Type B pancreatic cell (in vitro differentiated cells): ENCODE measurements at regions not wholly inside any gene's neighbourhood (a gene's known extent, or its start where the extent isn't known, plus 50 kb on each side); places are given as distances from the start of the nearest gene placed in this dataset.

Experiments used
- DNase-seq: peaks from one replicate; pipeline ENCODE4 v3.0.0; 2021; ENCODE audit warnings: mixed read lengths; ENCODE audit not compliant: unreplicated experiment; ENCODE audit errors: extremely low spot score
- H3K27ac Mint-ChIP-seq: 2 replicates; pipeline ENCODE4 v1.8.0; 2021; ENCODE audit warnings: mild to moderate bottlenecking, mixed read lengths
- H3K27me3 Mint-ChIP-seq: 2 replicates; pipeline ENCODE4 v1.8.0; 2021; ENCODE audit warnings: mixed read lengths
- H3K36me3 Mint-ChIP-seq: 2 replicates; pipeline ENCODE4 v1.8.0; 2021; ENCODE audit warnings: mixed read lengths
- H3K4me1 Mint-ChIP-seq: one replicate; pipeline ENCODE4 v1.8.0; 2021; ENCODE audit warnings: mixed read lengths; ENCODE audit not compliant: unreplicated experiment
- H3K4me3 Mint-ChIP-seq: 2 replicates; pipeline ENCODE4 v1.8.0; 2021; ENCODE audit warnings: mild to moderate bottlenecking, mixed read lengths
- H3K9me3 Mint-ChIP-seq: 2 replicates; pipeline ENCODE4 v1.8.0; 2021; ENCODE audit warnings: mixed read lengths
- TF ChIP-seq, protein P1 (sequence below): fragments of 200-600 bp; sonication (generic); conservative IDR thresholded peaks from 2 replicates; pipeline ENCODE4 v1.5.0; 2021; ENCODE audit warnings: antibody characterized with exemption, mild to moderate bottlenecking

DNA sequence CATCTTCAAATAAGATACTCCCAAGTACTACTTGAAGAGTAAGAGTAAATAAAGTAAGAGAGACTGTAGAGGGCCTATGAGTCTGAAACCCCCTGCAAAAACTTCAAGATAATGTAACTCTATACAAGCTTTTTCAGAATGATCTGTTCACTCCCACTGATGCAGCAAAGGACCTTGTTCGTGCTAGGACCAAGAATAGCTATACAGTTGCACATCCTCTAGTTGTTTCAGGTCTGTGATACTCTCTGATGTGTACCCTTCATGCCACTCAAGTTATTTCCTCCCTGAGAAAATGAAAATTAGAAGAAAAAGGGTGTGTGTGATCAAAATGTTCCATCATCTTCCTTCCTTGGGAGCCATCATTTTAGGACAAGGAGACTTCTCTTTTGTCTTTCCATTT lies 204.4 kb downstream of the ALX1 start:
- H3K36me3 Mint-ChIP-seq, result no peaks in the 10 kb centered on the region
- H3K27ac Mint-ChIP-seq, result no peak overlapping the region
- no peaks in the 10 kb centered on the region for H3K9me3 Mint-ChIP-seq
- no peaks in the 10 kb centered on the region for H3K4me1 Mint-ChIP-seq
- TF ChIP-seq, protein P1, sequence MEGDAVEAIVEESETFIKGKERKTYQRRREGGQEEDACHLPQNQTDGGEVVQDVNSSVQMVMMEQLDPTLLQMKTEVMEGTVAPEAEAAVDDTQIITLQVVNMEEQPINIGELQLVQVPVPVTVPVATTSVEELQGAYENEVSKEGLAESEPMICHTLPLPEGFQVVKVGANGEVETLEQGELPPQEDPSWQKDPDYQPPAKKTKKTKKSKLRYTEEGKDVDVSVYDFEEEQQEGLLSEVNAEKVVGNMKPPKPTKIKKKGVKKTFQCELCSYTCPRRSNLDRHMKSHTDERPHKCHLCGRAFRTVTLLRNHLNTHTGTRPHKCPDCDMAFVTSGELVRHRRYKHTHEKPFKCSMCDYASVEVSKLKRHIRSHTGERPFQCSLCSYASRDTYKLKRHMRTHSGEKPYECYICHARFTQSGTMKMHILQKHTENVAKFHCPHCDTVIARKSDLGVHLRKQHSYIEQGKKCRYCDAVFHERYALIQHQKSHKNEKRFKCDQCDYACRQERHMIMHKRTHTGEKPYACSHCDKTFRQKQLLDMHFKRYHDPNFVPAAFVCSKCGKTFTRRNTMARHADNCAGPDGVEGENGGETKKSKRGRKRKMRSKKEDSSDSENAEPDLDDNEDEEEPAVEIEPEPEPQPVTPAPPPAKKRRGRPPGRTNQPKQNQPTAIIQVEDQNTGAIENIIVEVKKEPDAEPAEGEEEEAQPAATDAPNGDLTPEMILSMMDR, result no peak
- H3K4me3 Mint-ChIP-seq, result no peak overlapping the region
- DNase-seq, result no peak
- no peaks in the 10 kb centered on the region for H3K27me3 Mint-ChIP-seq

DNA sequence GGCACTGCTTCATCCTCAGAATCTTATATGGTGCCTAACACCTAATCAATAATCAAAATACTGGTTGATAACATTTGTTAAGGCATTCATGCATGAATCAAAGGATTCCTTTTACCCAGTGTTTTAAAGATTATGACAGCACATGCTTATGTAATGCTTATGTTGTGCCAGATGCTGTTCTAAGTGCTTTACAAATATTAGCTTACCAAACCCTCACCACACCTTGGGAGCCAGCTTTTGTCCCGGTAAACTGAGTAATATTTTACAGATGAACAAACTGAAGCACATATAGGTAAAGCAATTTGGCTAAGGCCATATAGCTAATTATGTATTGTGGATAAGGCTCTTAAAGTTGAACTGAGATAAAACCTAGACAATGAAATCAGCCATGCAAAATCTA lies 209.2 kb downstream of the ALX1 start:
- Mint-ChIP-seq H3K9me3 (no peaks in the 10 kb centered on the region), H3K36me3 (no peaks in the 10 kb centered on the region), H3K4me3 (no peak overlapping the region), H3K4me1 (no peaks in the 10 kb centered on the region), H3K27me3 (no peaks in the 10 kb centered on the region), H3K27ac (no peak overlapping the region)
- TF ChIP-seq, protein P1, result no peak
- DNase-seq, result no peak

DNA sequence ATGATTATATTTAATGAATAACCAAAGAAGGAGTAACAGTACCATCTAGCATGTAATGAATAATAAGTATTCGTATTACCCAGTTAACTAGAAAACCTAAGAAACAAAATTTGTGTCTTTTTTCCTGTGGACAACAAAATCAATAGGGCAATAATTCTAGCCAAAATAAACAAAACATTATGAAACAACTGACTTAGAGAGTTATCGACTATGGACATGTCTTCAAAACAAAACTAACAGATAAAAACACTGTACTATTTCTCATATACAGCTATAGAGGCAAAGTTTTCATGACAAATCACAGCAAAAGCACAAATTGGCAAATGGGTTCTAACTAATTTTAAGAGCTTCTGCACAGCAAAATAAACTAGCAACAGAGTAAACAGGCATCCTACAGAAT lies 224.1 kb downstream of the ALX1 start:
- no peak for DNase-seq
- Mint-ChIP-seq H3K4me1 (no peaks in the 10 kb centered on the region), H3K4me3 (no peak overlapping the region), H3K27me3 (no peaks in the 10 kb centered on the region), H3K9me3 (peaks cover 4% of the 10 kb centered on the region), H3K27ac (no peak overlapping the region), H3K36me3 (no peaks in the 10 kb centered on the region)
- TF ChIP-seq, protein P1, result no peak

DNA sequence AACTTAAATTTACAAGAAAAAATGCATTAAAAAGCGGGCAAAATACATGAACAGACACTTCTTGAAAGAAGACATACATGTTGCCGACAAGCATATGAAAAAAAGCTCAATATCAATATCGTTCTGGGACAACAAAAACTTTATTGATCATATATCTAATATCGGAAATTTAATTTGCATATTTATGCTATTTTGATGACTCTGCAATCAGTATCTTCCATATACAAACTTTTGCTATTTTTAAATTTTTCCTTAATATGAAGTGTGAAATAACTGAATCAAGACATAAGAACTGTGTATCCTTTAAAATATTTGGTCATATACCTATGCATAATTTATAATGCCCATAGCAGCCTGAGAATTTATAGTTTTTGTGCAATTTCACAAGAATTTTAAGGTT lies 224.6 kb downstream of the ALX1 start:
- DNase-seq, result no peak
- TF ChIP-seq, protein P1, result no peak
- no peaks in the 10 kb centered on the region for H3K27me3 Mint-ChIP-seq
- no peaks in the 10 kb centered on the region for H3K36me3 Mint-ChIP-seq
- H3K4me1 Mint-ChIP-seq, result no peaks in the 10 kb centered on the region
- H3K9me3 Mint-ChIP-seq, result peaks cover 4% of the 10 kb centered on the region
- no peak overlapping the region for H3K4me3 Mint-ChIP-seq
- no peak overlapping the region for H3K27ac Mint-ChIP-seq

DNA sequence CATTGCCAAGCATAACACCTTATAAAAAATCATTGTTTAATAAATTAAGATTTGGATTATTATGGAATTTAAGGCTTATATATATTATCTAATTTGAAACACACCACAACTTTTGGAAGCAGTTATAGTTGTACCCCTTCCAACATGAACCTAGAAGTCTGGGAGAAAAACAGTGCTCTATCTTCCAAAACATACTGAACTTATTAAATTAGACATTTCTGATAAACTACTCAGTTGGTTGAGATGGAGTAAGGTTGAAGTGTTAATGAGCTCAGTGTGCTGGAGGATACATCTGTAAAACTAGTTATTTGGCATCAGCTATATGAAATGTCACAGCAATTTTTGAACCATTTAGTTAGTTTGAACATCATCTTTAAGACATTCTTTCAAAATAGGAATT lies 227.4 kb downstream of the ALX1 start:
- TF ChIP-seq, protein P1, result no peak
- no peaks in the 10 kb centered on the region for H3K27me3 Mint-ChIP-seq
- H3K27ac Mint-ChIP-seq, result no peak overlapping the region
- H3K9me3 Mint-ChIP-seq, result peaks cover 4% of the 10 kb centered on the region
- H3K4me1 Mint-ChIP-seq, result no peaks in the 10 kb centered on the region
- DNase-seq, result no peak
- H3K4me3 Mint-ChIP-seq, result no peak overlapping the region
- no peaks in the 10 kb centered on the region for H3K36me3 Mint-ChIP-seq
